Right atrium auricular region (tissue), 2 donors: ENCODE measurements at regions not wholly inside any gene's neighbourhood (a gene's known extent, or its start where the extent isn't known, plus 50 kb on each side); places are given as distances from the start of the nearest gene placed in this dataset.

Experiments used
- DNase-seq: peaks from one replicate; pipeline ENCODE4 v3.0.0-alpha.2; 2019; ENCODE audit warnings: low spot score
- H3K27ac ChIP-seq, 2 donors: fragments of 200-600 bp; sonication (generic); 1 replicate in 1 of 2; 2 replicates in 1 of 2; pipeline ENCODE4 v1.5.1; 2016 to 2019
- H3K27me3 ChIP-seq, 2 donors: fragments of 200-600 bp; sonication (generic); one replicate each; pipeline versions ENCODE4 v1.5.1 to v1.6.0; 2017 to 2019
- H3K36me3 ChIP-seq: fragments of 200-600 bp; sonication (generic); one replicate; pipeline ENCODE4 v1.5.1; 2016
- H3K4me1 ChIP-seq, 2 donors: fragments of 200-600 bp; sonication (generic); one replicate each; pipeline versions ENCODE4 v1.5.1 to v1.6.0; 2017 to 2019
- H3K4me3 ChIP-seq, 2 donors: fragments of 200-600 bp; sonication (generic); 1 replicate in 1 of 2; 2 replicates in 1 of 2; pipeline ENCODE4 v1.5.1; 2017 to 2019; ENCODE audit warnings: mild to moderate bottlenecking in 1 of 2, moderate library complexity in 1 of 2
- H3K9me3 ChIP-seq, 2 donors: fragments of 200-600 bp; sonication (generic); one replicate each; pipeline ENCODE4 v1.5.1; 2019
- TF ChIP-seq, protein P1 (sequence below), 2 donors: fragments of 200-600 bp; sonication (generic); IDR thresholded peaks; one replicate each; pipeline ENCODE4 v1.5.1; 2019; ENCODE audit warnings: antibody characterized with exemption in 2 of 2

DNA sequence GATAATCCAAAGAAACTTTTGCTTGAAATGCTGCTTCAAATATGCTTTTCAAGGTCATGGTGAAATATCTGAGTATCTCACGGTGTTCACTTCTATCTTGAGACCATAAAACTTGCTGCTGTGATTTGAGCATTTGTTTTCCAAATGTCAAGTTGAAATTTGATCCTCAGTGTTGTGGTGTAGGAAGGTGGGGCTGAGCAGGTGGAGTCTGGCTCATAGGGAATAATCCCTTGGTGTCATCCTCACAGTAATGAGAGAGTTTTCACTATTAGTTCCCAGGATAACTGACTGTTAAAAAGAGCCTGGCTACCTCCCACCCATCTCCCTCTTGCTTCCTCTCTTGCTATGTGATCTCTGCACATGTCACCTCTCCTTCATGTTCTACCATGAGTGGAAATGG lies 858.0 kb upstream of the SLITRK5 start:
- no peaks in the 10 kb centered on the region for H3K27me3 ChIP-seq
- no peak overlapping the region for H3K4me3 ChIP-seq
- no peaks in the 10 kb centered on the region for H3K4me1 ChIP-seq
- no peaks in the 10 kb centered on the region for H3K36me3 ChIP-seq
- no peaks in the 10 kb centered on the region for H3K9me3 ChIP-seq
- H3K27ac ChIP-seq, result no peak overlapping the region
- no peak for DNase-seq
- TF ChIP-seq, protein P1, sequence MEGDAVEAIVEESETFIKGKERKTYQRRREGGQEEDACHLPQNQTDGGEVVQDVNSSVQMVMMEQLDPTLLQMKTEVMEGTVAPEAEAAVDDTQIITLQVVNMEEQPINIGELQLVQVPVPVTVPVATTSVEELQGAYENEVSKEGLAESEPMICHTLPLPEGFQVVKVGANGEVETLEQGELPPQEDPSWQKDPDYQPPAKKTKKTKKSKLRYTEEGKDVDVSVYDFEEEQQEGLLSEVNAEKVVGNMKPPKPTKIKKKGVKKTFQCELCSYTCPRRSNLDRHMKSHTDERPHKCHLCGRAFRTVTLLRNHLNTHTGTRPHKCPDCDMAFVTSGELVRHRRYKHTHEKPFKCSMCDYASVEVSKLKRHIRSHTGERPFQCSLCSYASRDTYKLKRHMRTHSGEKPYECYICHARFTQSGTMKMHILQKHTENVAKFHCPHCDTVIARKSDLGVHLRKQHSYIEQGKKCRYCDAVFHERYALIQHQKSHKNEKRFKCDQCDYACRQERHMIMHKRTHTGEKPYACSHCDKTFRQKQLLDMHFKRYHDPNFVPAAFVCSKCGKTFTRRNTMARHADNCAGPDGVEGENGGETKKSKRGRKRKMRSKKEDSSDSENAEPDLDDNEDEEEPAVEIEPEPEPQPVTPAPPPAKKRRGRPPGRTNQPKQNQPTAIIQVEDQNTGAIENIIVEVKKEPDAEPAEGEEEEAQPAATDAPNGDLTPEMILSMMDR (IDR thresholded peaks at IDR 0.05), result no peak

DNA sequence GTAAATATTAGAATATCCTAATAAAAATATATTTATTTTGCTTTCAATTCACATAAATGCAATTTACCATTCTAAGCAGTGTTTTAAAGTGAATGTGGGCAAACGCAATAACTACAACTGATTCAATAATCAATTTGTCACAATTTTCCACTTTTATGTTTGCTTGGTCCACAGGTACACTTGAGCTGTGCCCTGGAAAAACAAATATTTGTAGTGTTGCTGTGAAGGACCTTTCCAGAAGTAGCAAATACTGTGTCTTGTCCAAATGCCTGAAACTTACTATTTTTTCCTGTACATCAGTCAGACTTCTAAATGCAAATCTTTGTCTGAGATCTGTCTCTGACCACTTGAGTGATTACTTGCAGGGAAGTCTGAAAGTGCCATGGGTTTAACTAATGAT lies 845.8 kb upstream of the SLITRK5 start:
- Histone ChIP-seq H3K27ac (no peak overlapping the region), H3K9me3 (no peaks in the 10 kb centered on the region), H3K27me3 (no peaks in the 10 kb centered on the region), H3K36me3 (no peaks in the 10 kb centered on the region), H3K4me3 (no peak overlapping the region), H3K4me1 (no peaks in the 10 kb centered on the region)
- TF ChIP-seq, protein P1 (IDR thresholded peaks at IDR 0.05), result no peak
- no peak for DNase-seq

DNA sequence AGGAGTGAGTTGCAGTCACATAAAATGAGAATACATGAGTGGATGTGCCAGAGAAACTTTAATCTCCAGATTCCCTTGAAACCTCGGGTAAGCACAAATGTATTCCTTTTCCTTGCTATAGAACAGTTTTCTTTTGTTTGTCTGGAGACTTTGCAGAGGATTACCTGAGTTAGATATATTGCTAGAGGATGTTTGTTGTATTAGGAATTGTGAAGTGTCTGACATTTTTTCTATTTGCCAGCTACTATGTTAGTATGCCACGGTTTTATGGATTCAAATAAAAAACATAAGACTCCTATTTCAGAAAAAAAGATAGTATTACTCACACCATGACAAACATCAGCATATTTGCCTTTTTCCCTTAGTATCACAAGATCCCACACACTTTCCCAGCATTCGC lies 844.9 kb upstream of the SLITRK5 start:
- H3K36me3 ChIP-seq, result no peaks in the 10 kb centered on the region
- no peaks in the 10 kb centered on the region for H3K27me3 ChIP-seq
- no peak for DNase-seq
- H3K27ac ChIP-seq, result no peak overlapping the region
- no peaks in the 10 kb centered on the region for H3K9me3 ChIP-seq
- no peaks in the 10 kb centered on the region for H3K4me1 ChIP-seq
- H3K4me3 ChIP-seq, result no peak overlapping the region
- TF ChIP-seq, protein P1 (IDR thresholded peaks at IDR 0.05), result no peak

DNA sequence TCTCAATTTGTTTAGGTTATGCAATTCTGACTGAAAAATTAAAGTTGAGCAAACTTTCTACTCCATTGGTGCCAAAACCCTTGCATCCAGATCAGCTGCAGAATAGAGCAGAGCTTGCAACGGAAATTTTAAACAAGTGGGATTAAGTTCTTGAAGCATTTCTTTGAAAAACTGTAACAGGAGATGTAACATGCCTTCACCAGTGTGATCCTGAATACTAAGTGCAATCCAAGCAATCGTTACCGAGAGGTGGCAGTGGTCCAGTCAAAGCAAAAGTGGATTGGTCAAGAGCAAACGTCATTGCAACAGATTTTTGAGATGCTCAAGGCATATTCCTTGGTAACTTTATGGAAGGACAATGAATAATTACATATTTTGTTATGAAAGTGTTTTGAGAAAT lies 841.1 kb upstream of the SLITRK5 start:
- TF ChIP-seq, protein P1 (IDR thresholded peaks at IDR 0.05), result no peak
- no peak overlapping the region for H3K4me3 ChIP-seq
- no peaks in the 10 kb centered on the region for H3K9me3 ChIP-seq
- H3K27ac ChIP-seq, result no peak overlapping the region
- H3K27me3 ChIP-seq, result no peaks in the 10 kb centered on the region
- no peak for DNase-seq
- H3K4me1 ChIP-seq, result no peaks in the 10 kb centered on the region
- no peaks in the 10 kb centered on the region for H3K36me3 ChIP-seq

DNA sequence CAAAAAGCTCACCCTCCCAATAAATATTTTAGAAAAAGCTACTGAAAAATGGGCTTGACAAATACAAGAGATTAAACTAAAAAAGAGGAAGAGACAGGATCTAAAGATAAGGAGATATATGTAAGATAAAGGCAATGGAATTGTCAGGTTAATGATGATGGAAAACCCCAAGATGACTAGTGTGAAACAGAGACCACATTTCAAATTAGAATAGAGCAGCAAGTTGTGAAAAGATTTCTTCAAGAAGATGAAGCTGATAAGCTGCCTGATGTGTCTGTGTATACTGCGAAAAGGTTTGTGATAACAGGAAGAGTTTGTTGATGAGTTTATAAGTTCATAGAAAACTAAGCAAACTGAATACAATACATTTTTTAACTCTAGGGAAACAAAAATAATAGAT lies 840.1 kb upstream of the SLITRK5 start:
- H3K4me3 ChIP-seq, result no peak overlapping the region
- no peak overlapping the region for H3K27ac ChIP-seq
- no peaks in the 10 kb centered on the region for H3K4me1 ChIP-seq
- no peaks in the 10 kb centered on the region for H3K27me3 ChIP-seq
- H3K9me3 ChIP-seq, result no peaks in the 10 kb centered on the region
- DNase-seq, result no peak
- no peaks in the 10 kb centered on the region for H3K36me3 ChIP-seq
- TF ChIP-seq, protein P1 (IDR thresholded peaks at IDR 0.05), result no peak

DNA sequence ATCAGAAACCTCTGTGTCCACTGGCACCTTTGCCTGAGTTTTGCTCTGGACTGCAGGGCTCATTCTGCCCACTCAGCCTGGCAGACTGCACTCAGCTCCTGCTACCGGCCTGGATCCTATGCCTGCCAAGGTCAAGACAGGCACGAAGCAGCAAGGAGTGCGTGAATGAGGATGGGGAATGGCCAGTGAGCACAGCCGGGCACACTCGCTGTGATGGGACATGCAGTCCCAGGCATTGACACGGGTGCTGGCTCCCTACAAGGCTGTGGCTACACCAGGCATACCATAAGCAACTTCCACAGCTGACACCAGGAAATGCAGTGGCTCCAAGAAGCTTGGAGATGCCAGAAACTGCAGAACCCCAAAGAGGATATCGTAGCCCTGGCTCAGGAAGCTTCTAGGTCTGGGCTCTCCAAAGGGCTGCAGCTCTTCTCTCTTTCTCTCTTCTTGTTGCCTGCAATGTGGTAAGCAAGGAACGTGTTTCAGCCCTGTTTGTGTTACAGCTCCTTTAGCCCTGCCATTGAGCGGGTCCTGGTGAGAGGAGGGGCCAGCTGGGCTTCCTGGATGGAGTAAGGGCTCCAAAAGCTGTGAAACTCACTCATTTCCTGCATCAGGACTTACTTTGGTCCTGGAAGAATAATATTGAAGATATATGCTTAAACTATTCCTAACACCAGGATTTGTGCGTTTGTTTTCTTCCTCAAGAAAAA lies 832.6 kb upstream of the SLITRK5 start:
- Histone ChIP-seq H3K4me1 (no peaks in the 10 kb centered on the region), H3K4me3 (no peak overlapping the region), H3K9me3 (no peaks in the 10 kb centered on the region), H3K27ac (no peak overlapping the region), H3K36me3 (no peaks in the 10 kb centered on the region), H3K27me3 (no peaks in the 10 kb centered on the region)
- TF ChIP-seq, protein P1 (IDR thresholded peaks at IDR 0.05), result no peak
- no peak for DNase-seq
